Occipital lobe (tissue), 1 donor: ENCODE measurements at regions not wholly inside any gene's neighbourhood (a gene's known extent, or its start where the extent isn't known, plus 50 kb on each side); places are given as distances from the start of the nearest gene placed in this dataset. TPM values are rescaled to one million over a fixed set of nuclear protein-coding genes. Genes with fewer than 3 reads are reported as not detected.

Experiments
- small RNA-seq: library from RNA; depleted of rRNA; stranded (forward); fragments of <200 nt; gene quantifications from one replicate; pipeline ENCODE3, GENCODE V24; 2014

Small RNAs in the stretch of these regions (small RNA-seq; reads per million reads assigned to genes)
- gene MIR1587: not detected
- gene MIR3937: not detected
- gene RN7SL732P: not detected
- gene RNU6-591P: not detected
